ENCODE measurements at regions not wholly inside any gene's neighbourhood (a gene's known extent, or its start where the extent isn't known, plus 50 kb on each side); places are given as distances from the start of the nearest gene placed in this dataset.

GRCh38 chr1:193486671-193487229 lies 300.3 kb upstream of the B3GALT2 start:
- Histone ChIP-seq H4K20me1 (ENCODE audit: insufficient read depth) (no peaks in the 10 kb centered on the region), H3K4me2 (ENCODE audit: low read length) (no peak overlapping the region), H3K27ac (ENCODE audit: low read depth, low read length) (no peak overlapping the region), H3K79me2 (ENCODE audit: insufficient read depth, low read length) (no peaks in the 10 kb centered on the region), H3K27me3 (ENCODE audit: insufficient read depth, low read length) (no peaks in the 10 kb centered on the region), H3K4me1 (ENCODE audit: control insufficient read depth in 1 of 2, insufficient read depth in 2 of 2, low read length in 2 of 2) (no peaks in the 10 kb centered on the region), H3K9me2 (ENCODE audit: insufficient read depth) (no peaks in the 10 kb centered on the region), H3K4me3 (replicated peaks in 1 of 2; ENCODE audit: low read depth in 1 of 2, low read length in 2 of 2) (no peak overlapping the region), H2AFZ (ENCODE audit: low read depth, low read length, poor library complexity, severe bottlenecking) (no peak overlapping the region), H3K36me3 (ENCODE audit: control insufficient read depth in 1 of 2, insufficient read depth in 2 of 2, low read length in 2 of 2) (no peaks in the 10 kb centered on the region), H3K9me3 (ENCODE audit: control insufficient read depth in 1 of 2, insufficient read depth in 1 of 2, low read depth in 1 of 2, low read length in 2 of 2) (no peaks in the 10 kb centered on the region), H3K9ac (ENCODE audit: low read length) (no peak overlapping the region)
- TF ChIP-seq POLR2AphosphoS5 (IDR thresholded peaks at IDR 0.05; ENCODE audit: low read depth, low read length) (no peak), EZH2 (IDR thresholded peaks at IDR 0.05) (no peak), ELF1 (IDR thresholded peaks at IDR 0.05; ENCODE audit: borderline replicate concordance, low read depth) (no peak), ATF3 (IDR thresholded peaks at IDR 0.05) (no peak), CBX3 (IDR thresholded peaks at IDR 0.05; ENCODE audit: low read depth) (no peak), CEBPB (IDR thresholded peaks at IDR 0.05; ENCODE audit: low read depth) (no peak), JUND (IDR thresholded peaks at IDR 0.05) (no peak), ZNF274 (IDR thresholded peaks at IDR 0.05; ENCODE audit: low read depth, low read length) (no peak), EZH2phosphoT487 (IDR thresholded peaks at IDR 0.05; ENCODE audit: borderline replicate concordance) (no peak), FOSL1 (IDR thresholded peaks at IDR 0.05; ENCODE audit: low read depth) (no peak), CTCF (IDR thresholded peaks at IDR 0.05 in 2 of 3, conservative IDR thresholded peaks at IDR 0.05 in 1 of 3; ENCODE audit: borderline replicate concordance in 1 of 3, insufficient read depth in 1 of 3, low read depth in 2 of 3, low read length in 2 of 3) (no peak), YY1 (IDR thresholded peaks at IDR 0.05; ENCODE audit: extremely low read depth, insufficient replicate concordance, low read depth, low read length) (no peak), SP1 (IDR thresholded peaks at IDR 0.05; ENCODE audit: low read depth) (no peak), ZBTB33 (IDR thresholded peaks at IDR 0.05; ENCODE audit: extremely low read depth, insufficient replicate concordance, low read length) (no peak), EGR1 (IDR thresholded peaks at IDR 0.05; ENCODE audit: low read depth) (no peak)
- POLR2A ChIA-PET: interaction anchor here (0.8 kb wide), 1 partner anchor 9 kb away, joined by 3 read pairs; no protein-coding TSS in a partner anchor
- BruUV-seq (replicated peaks): no TSS peak
- no peak for DNase-seq (ENCODE audit: low read depth, low spot score)
- intact Hi-C loops (cut with micrococcal nuclease): no loop called here
- RAD21 ChIA-PET (ENCODE audit: low non-redundant PET in 1 of 2, low total read pairs in 2 of 2, uncharacterized antibody in 2 of 2, unreplicated experiment in 2 of 2): no interaction called here
- CTCF ChIA-PET: no interaction called here
- no peak for ATAC-seq

Measured in HCT116 (cell line).